HCT116 (cell line): ENCODE measurements at regions not wholly inside any gene's neighbourhood (a gene's known extent, or its start where the extent isn't known, plus 50 kb on each side); places are given as distances from the start of the nearest gene placed in this dataset.

Source experiments
- ATAC-seq: fragments of 200-7000 bp; cut with Tn5 transposase; 2 replicates; pipeline ENCODE4 v1.9.1; 2020; ENCODE audit warnings: mild to moderate bottlenecking, moderate library complexity
- BruUV-seq: library from RNA; stranded (reverse); fragments of 400-500 nt; replicated peaks from 2 replicates; lab custom pipeline; 2021; lab: Mats Ljungman, UMichigan
- CTCF ChIA-PET: fragments of 300-600 bp; sonication (Branson Sonifier 250); formaldehyde crosslinking; loops from one replicate; lab custom pipeline; 2021; ENCODE audit warnings: antibody characterized with exemption; lab: Charles Lee
- POLR2A ChIA-PET: fragments of 300-600, 350-600 bp; sonication (Branson Sonifier 250); formaldehyde crosslinking; loops from one replicate; lab custom pipeline; 2021; ENCODE audit warnings: antibody characterized with exemption; lab: Charles Lee
- RAD21 ChIA-PET, 2 experiments: fragments of 300-600 bp; sonication (Branson Sonifier 250); formaldehyde crosslinking; loops; one replicate each; lab custom pipeline; 2023; ENCODE audit warnings: low total read pairs in 2 of 2; ENCODE audit not compliant: uncharacterized antibody in 2 of 2, unreplicated experiment in 2 of 2, low non-redundant PET in 1 of 2; lab: Charles Lee
- DNase-seq: peaks from one replicate; pipeline ENCODE4 v3.0.0-alpha.2; 2010; ENCODE audit warnings: low read depth, low spot score
- H2AFZ ChIP-seq: fragments of 200-600 bp; shearing (Covaris generic), sonication (generic); 2 replicates; pipeline ENCODE4 v1.6.1; 2017; ENCODE audit warnings: low read depth, mixed run types, mixed read lengths, antibody characterized with exemption, low read length; ENCODE audit not compliant: poor library complexity, severe bottlenecking
- H3K27ac ChIP-seq: 2 replicates; pipeline ENCODE4 v1.5.1; 2012; ENCODE audit warnings: low read depth, low read length
- H3K27me3 ChIP-seq: fragments of 200-600 bp; sonication (generic); 2 replicates; pipeline ENCODE4 v1.6.1; 2016; ENCODE audit warnings: mixed run types, low read length, mixed read lengths; ENCODE audit not compliant: insufficient read depth
- H3K36me3 ChIP-seq, 2 experiments: fragments of 200-500 bp in 1 of 2; fragments of 200-600 bp in 1 of 2; sonication (Bioruptor generic) in 1 of 2; sonication (generic) in 1 of 2; 2 replicates each; pipeline versions ENCODE4 v1.5.1 to v1.6.1; 2014 to 2016; ENCODE audit warnings: low read length in 2 of 2, inconsistent platforms in 1 of 2, mixed read lengths in 1 of 2, mixed run types in 1 of 2; ENCODE audit not compliant: insufficient read depth in 2 of 2, control insufficient read depth in 1 of 2
- H3K4me1 ChIP-seq, 2 experiments: fragments of 200-600 bp in 1 of 2; sonication (generic) in 1 of 2; 2 replicates each; pipeline versions ENCODE4 v1.5.1 to v1.6.1; 2012 to 2017; ENCODE audit warnings: low read length in 2 of 2, inconsistent platforms in 1 of 2, mild to moderate bottlenecking in 1 of 2, mixed read lengths in 1 of 2, mixed run types in 1 of 2, moderate library complexity in 1 of 2; ENCODE audit not compliant: insufficient read depth in 2 of 2, control insufficient read depth in 1 of 2
- H3K4me2 ChIP-seq: fragments of 200-600 bp; sonication (generic); 2 replicates; pipeline ENCODE4 v1.6.1; 2017; ENCODE audit warnings: mixed run types, low read length, mixed read lengths
- H3K4me3 ChIP-seq, 2 experiments: fragments of 200-600 bp in 1 of 2; sonication (generic) in 1 of 2; replicated peaks in 1 of 2; 2 replicates each; pipeline ENCODE4 v1.5.1; 2011 to 2016; ENCODE audit warnings: low read length in 2 of 2, control low read depth in 1 of 2, low read depth in 1 of 2, mild to moderate bottlenecking in 1 of 2, mixed read lengths in 1 of 2, mixed run types in 1 of 2
- H3K79me2 ChIP-seq: fragments of 200-600 bp; sonication (generic); 2 replicates; pipeline ENCODE4 v1.6.1; 2017; ENCODE audit warnings: mild to moderate bottlenecking, mixed run types, low read length, moderate library complexity, mixed read lengths; ENCODE audit not compliant: insufficient read depth
- H3K9ac ChIP-seq: fragments of 200-600 bp; sonication (generic); 2 replicates; pipeline ENCODE4 v1.6.1; 2016; ENCODE audit warnings: low read length, mixed read lengths
- H3K9me2 ChIP-seq: fragments of 200-600 bp; sonication (generic), shearing (Covaris generic); 2 replicates; pipeline ENCODE4 v1.6.1; 2017; ENCODE audit warnings: mixed run types, mild to moderate bottlenecking, moderate library complexity; ENCODE audit not compliant: insufficient read depth
- H3K9me3 ChIP-seq, 2 experiments: fragments of 200-500 bp in 1 of 2; fragments of 200-600 bp in 1 of 2; sonication (Bioruptor generic) in 1 of 2; sonication (generic) in 1 of 2; 2 replicates each; pipeline ENCODE4 v1.6.1; 2014 to 2017; ENCODE audit warnings: low read length in 2 of 2, mixed read lengths in 2 of 2, inconsistent platforms in 1 of 2, low read depth in 1 of 2, mild to moderate bottlenecking in 1 of 2, mixed run types in 1 of 2, moderate library complexity in 1 of 2; ENCODE audit not compliant: control insufficient read depth in 1 of 2, insufficient read depth in 1 of 2
- H4K20me1 ChIP-seq: fragments of 200-600 bp; sonication (generic), shearing (Covaris generic); 2 replicates; pipeline ENCODE4 v1.6.1; 2017; ENCODE audit warnings: mixed run types, mild to moderate bottlenecking, moderate library complexity; ENCODE audit not compliant: insufficient read depth
- CBX3 ChIP-seq: IDR thresholded peaks from 2 replicates; pipeline ENCODE4 v1.6.1; 2012; ENCODE audit warnings: low read depth
- ELF1 ChIP-seq: IDR thresholded peaks from 2 replicates; pipeline ENCODE4 v1.6.1; 2012; ENCODE audit warnings: low read depth, borderline replicate concordance
- FOSL1 ChIP-seq: IDR thresholded peaks from 2 replicates; pipeline ENCODE4 v1.6.1; 2012; ENCODE audit warnings: low read depth
- JUND ChIP-seq: IDR thresholded peaks from 2 replicates; pipeline ENCODE4 v1.6.1; 2012
- RAD21 ChIP-seq: IDR thresholded peaks from 2 replicates; pipeline ENCODE4 v1.6.1; 2012; ENCODE audit warnings: low read depth, mild to moderate bottlenecking
- TCF7L2 ChIP-seq: IDR thresholded peaks from 2 replicates; pipeline ENCODE4 v1.7.0; 2011; ENCODE audit warnings: borderline replicate concordance, inconsistent platforms; ENCODE audit not compliant: insufficient read depth, insufficient read length; ENCODE audit errors: extremely low read depth
- ZBTB33 ChIP-seq: IDR thresholded peaks from 2 replicates; pipeline ENCODE4 v1.6.1; 2011; ENCODE audit warnings: mild to moderate bottlenecking, low read length, moderate library complexity; ENCODE audit not compliant: insufficient replicate concordance; ENCODE audit errors: extremely low read depth
- ZNF274 ChIP-seq: fragments of 200-500 bp; sonication (Bioruptor generic); IDR thresholded peaks from 2 replicates; pipeline ENCODE4 v1.6.1; 2014; ENCODE audit warnings: mild to moderate bottlenecking, low read depth, low read length, inconsistent platforms
- intact Hi-C: fragments of 100-400 bp; cut with micrococcal nuclease; formaldehyde crosslinking; loops from 2 replicates; pipeline ENCODE4 v1.10.0; 2022
- TF ChIP-seq, protein P1 (sequence below): IDR thresholded peaks from 2 replicates; pipeline ENCODE4 v1.6.1; 2012; ENCODE audit warnings: low read depth
- TF ChIP-seq, protein P2 (sequence below), 3 experiments: fragments of 200-600 bp in 1 of 3; sonication (generic) in 1 of 3; IDR thresholded peaks in 2 of 3; conservative IDR thresholded peaks in 1 of 3; 2 replicates each; pipeline ENCODE4 v1.5.1; 2012 to 2017; ENCODE audit warnings: low read depth in 2 of 3, low read length in 2 of 3, antibody characterized with exemption in 1 of 3, borderline replicate concordance in 1 of 3, control low read depth in 1 of 3, mild to moderate bottlenecking in 1 of 3, mixed read lengths in 1 of 3, mixed run types in 1 of 3, moderate library complexity in 1 of 3; ENCODE audit not compliant: insufficient read depth in 1 of 3
- TF ChIP-seq, protein P3 (sequence below): IDR thresholded peaks from 2 replicates; pipeline ENCODE4 v1.6.1; 2012

DNA sequence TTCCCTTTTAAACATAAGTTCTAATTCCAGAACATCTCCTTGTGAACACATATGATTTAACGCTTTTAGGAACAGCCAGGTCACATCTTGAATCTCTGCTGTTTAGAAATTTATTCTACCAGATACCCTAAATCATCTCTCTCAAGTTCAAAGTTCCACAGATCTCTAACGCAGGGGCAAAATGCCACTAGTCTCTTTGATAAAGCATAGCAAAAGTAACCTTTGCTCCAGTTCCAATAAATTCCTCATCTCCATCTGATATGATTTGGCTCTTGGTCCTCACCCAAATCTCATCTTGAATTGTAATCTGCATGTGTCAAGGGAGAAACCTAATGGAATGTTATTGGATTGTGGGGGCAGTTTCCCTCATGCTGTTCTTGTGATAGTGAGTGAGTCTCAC lies 96.3 kb upstream of the PLEKHA5 start (continued):
- TF ChIP-seq, protein P1, sequence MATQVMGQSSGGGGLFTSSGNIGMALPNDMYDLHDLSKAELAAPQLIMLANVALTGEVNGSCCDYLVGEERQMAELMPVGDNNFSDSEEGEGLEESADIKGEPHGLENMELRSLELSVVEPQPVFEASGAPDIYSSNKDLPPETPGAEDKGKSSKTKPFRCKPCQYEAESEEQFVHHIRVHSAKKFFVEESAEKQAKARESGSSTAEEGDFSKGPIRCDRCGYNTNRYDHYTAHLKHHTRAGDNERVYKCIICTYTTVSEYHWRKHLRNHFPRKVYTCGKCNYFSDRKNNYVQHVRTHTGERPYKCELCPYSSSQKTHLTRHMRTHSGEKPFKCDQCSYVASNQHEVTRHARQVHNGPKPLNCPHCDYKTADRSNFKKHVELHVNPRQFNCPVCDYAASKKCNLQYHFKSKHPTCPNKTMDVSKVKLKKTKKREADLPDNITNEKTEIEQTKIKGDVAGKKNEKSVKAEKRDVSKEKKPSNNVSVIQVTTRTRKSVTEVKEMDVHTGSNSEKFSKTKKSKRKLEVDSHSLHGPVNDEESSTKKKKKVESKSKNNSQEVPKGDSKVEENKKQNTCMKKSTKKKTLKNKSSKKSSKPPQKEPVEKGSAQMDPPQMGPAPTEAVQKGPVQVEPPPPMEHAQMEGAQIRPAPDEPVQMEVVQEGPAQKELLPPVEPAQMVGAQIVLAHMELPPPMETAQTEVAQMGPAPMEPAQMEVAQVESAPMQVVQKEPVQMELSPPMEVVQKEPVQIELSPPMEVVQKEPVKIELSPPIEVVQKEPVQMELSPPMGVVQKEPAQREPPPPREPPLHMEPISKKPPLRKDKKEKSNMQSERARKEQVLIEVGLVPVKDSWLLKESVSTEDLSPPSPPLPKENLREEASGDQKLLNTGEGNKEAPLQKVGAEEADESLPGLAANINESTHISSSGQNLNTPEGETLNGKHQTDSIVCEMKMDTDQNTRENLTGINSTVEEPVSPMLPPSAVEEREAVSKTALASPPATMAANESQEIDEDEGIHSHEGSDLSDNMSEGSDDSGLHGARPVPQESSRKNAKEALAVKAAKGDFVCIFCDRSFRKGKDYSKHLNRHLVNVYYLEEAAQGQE = no peak
- no peak for TF ChIP-seq RAD21

- Histone ChIP-seq H3K4me2 (no peak overlapping the region), H2AFZ (no peak overlapping the region), H3K36me3 (no peaks in the 10 kb centered on the region), H3K4me3 (no peak overlapping the region), H3K79me2 (no peaks in the 10 kb centered on the region), H3K9me3 (peaks cover 3 to 7% of the 10 kb centered on the region in 2 experiments; a peak in 1 of 4 replicates), H4K20me1 (no peaks in the 10 kb centered on the region)
- RAD21 ChIA-PET = no interaction called here
- no peak for ATAC-seq
- DNase-seq = no peak
- intact Hi-C loops = no loop called here
- no TSS peak for BruUV-seq
- TF ChIP-seq RAD21 (no peak), ZNF274 (no peak), CBX3 (no peak), ELF1 (no peak), JUND (no peak), TCF7L2 (no peak), FOSL1 (no peak), ZBTB33 (no peak)
- TF ChIP-seq, protein P2, sequence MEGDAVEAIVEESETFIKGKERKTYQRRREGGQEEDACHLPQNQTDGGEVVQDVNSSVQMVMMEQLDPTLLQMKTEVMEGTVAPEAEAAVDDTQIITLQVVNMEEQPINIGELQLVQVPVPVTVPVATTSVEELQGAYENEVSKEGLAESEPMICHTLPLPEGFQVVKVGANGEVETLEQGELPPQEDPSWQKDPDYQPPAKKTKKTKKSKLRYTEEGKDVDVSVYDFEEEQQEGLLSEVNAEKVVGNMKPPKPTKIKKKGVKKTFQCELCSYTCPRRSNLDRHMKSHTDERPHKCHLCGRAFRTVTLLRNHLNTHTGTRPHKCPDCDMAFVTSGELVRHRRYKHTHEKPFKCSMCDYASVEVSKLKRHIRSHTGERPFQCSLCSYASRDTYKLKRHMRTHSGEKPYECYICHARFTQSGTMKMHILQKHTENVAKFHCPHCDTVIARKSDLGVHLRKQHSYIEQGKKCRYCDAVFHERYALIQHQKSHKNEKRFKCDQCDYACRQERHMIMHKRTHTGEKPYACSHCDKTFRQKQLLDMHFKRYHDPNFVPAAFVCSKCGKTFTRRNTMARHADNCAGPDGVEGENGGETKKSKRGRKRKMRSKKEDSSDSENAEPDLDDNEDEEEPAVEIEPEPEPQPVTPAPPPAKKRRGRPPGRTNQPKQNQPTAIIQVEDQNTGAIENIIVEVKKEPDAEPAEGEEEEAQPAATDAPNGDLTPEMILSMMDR (IDR thresholded peaks at IDR 0.05 in 2 of 3, conservative IDR thresholded peaks at IDR 0.05 in 1 of 3; ENCODE audit: borderline replicate concordance in 1 of 3, insufficient read depth in 1 of 3, low read depth in 2 of 3, low read length in 2 of 3) = no peak
- TF ChIP-seq, protein P3, sequence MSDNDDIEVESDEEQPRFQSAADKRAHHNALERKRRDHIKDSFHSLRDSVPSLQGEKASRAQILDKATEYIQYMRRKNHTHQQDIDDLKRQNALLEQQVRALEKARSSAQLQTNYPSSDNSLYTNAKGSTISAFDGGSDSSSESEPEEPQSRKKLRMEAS = no peak
- TF ChIP-seq, protein P1 = no peak
- TF ChIP-seq, all 23 proteins: peak for 0
- ChIA-PET CTCF (no interaction called here), POLR2A (no interaction called here)
- no peaks in the 10 kb centered on the region for H3K27me3 ChIP-seq
- no peak overlapping the region for H3K9ac ChIP-seq
- no peak overlapping the region for H3K27ac ChIP-seq
- H3K9me2 ChIP-seq = no peaks in the 10 kb centered on the region
- H3K4me1 ChIP-seq = peaks cover 9 to 18% of the 10 kb centered on the region in 2 experiments
Observed at GRCh38 chr12:19034937-19035336, 94.6 kb upstream of the PLEKHA5 start.
